WERI-Rb-1 (cell line): ENCODE measurements at regions not wholly inside any gene's neighbourhood (a gene's known extent, or its start where the extent isn't known, plus 50 kb on each side); places are given as distances from the start of the nearest gene placed in this dataset.
"Not testable (repeated sequence)": the region's sequence is repeated elsewhere in the genome, so short reads cannot be mapped to it uniquely, and the experiment has no call there.

ENCODE experiments used
- DNase-seq: peaks from one replicate; pipeline ENCODE4 v3.0.0-alpha.2; 2020
- H3K27ac ChIP-seq: fragments of 250-450 bp; sonication (Bioruptor Pico); 2 replicates; pipeline ENCODE4 v1.5.1; 2020; ENCODE audit warnings: mild to moderate bottlenecking, moderate library complexity
- H3K27me3 ChIP-seq: fragments of 250-450 bp; sonication (Bioruptor Pico); 2 replicates; pipeline ENCODE4 v1.5.1; 2021; ENCODE audit warnings: mild to moderate bottlenecking, low read depth, moderate library complexity; ENCODE audit not compliant: insufficient read depth, severe bottlenecking
- H3K36me3 ChIP-seq: fragments of 250-450 bp; sonication (Bioruptor Pico); 2 replicates; pipeline ENCODE4 v1.5.1; 2020; ENCODE audit warnings: mild to moderate bottlenecking, moderate library complexity
- H3K4me3 ChIP-seq: 2 replicates; pipeline ENCODE4 v1.5.1; 2011; ENCODE audit warnings: low read depth, mild to moderate bottlenecking, control low read depth, low read length
- H3K9me3 ChIP-seq: fragments of 250-450 bp; sonication (Bioruptor Pico); 2 replicates; pipeline ENCODE4 v1.5.1; 2021; ENCODE audit warnings: mild to moderate bottlenecking, moderate library complexity; ENCODE audit not compliant: severe bottlenecking
- CTCF ChIP-seq: IDR thresholded peaks from 2 replicates; pipeline ENCODE4 v1.5.1; 2011; ENCODE audit warnings: low read depth, mild to moderate bottlenecking, control low read depth, inconsistent platforms, low read length

GRCh38 chr6:40825102-40825501 is 213.9 kb downstream of the UNC5CL start:
- Histone ChIP-seq H3K27me3 (no peaks in the 10 kb centered on the region), H3K9me3 (no peaks in the 10 kb centered on the region), H3K4me3 (no peak overlapping the region), H3K27ac (no peak overlapping the region), H3K36me3 (no peaks in the 10 kb centered on the region)
- no peak for TF ChIP-seq CTCF
- no peak for DNase-seq

- not testable (repeated sequence) for H3K27ac ChIP-seq, H3K9me3 ChIP-seq, H3K36me3 ChIP-seq, H3K27me3 ChIP-seq, H3K4me3 ChIP-seq
- peak; percentile 74 for TF ChIP-seq CTCF
- DNase-seq: peak; percentile 89
Measured at GRCh38 chr6:40823917-40824891, 214.8 kb downstream of the UNC5CL start.

GRCh38 chr6:40822619-40823018 is 216.4 kb downstream of the UNC5CL start:
- Histone ChIP-seq H3K27me3 (no peaks in the 10 kb centered on the region), H3K9me3 (no peaks in the 10 kb centered on the region), H3K36me3 (no peaks in the 10 kb centered on the region), H3K4me3 (no peak overlapping the region), H3K27ac (no peak overlapping the region)
- TF ChIP-seq CTCF: no peak
- DNase-seq: no peak

- Histone ChIP-seq H3K27ac (no peak overlapping the region), H3K36me3 (no peaks in the 10 kb centered on the region), H3K27me3 (no peaks in the 10 kb centered on the region), H3K9me3 (no peaks in the 10 kb centered on the region), H3K4me3 (no peak overlapping the region)
- TF ChIP-seq CTCF: no peak
- DNase-seq: no peak
Measured at GRCh38 chr6:40819182-40819834, 219.7 kb downstream of the UNC5CL start.

- Histone ChIP-seq H3K36me3 (no peaks in the 10 kb centered on the region), H3K9me3 (no peaks in the 10 kb centered on the region), H3K4me3 (no peak overlapping the region), H3K27ac (no peak overlapping the region), H3K27me3 (no peaks in the 10 kb centered on the region)
- TF ChIP-seq CTCF: no peak
- DNase-seq: no peak
Measured at GRCh38 chr6:40817369-40817768, 221.7 kb downstream of the UNC5CL start.
